H9 (cell line): ENCODE measurements at regions not wholly inside any gene's neighbourhood (a gene's known extent, or its start where the extent isn't known, plus 50 kb on each side); places are given as distances from the start of the nearest gene placed in this dataset.
A peak's percentile ranks its signal among the peaks of the same experiment; 100 is the strongest.

Experiments
- DNase-seq: peaks from one replicate; pipeline ENCODE4 v3.0.0-alpha.2; 2017
- H2AFZ ChIP-seq: one replicate; pipeline ENCODE4 v1.6.1; 2013; ENCODE audit warnings: mild to moderate bottlenecking, low read length, control low read depth, moderate library complexity
- H2AK5ac ChIP-seq: 2 replicates; pipeline ENCODE4 v1.6.1; 2013; ENCODE audit warnings: low read length, control low read depth, mixed read lengths; ENCODE audit not compliant: insufficient read length
- H2BK120ac ChIP-seq: one replicate; pipeline ENCODE4 v1.6.1; 2013; ENCODE audit warnings: low read depth, mild to moderate bottlenecking, low read length, control low read depth, inconsistent platforms; ENCODE audit not compliant: poor library complexity, severe bottlenecking
- H2BK12ac ChIP-seq: 2 replicates; pipeline ENCODE4 v1.6.1; 2013; ENCODE audit warnings: low read length, control low read depth, mixed read lengths, low read depth; ENCODE audit not compliant: insufficient read length
- H2BK15ac ChIP-seq: 2 replicates; pipeline ENCODE4 v1.6.1; 2013; ENCODE audit warnings: low read depth, low read length, control low read depth
- H2BK20ac ChIP-seq: one replicate; pipeline ENCODE4 v1.6.1; 2013; ENCODE audit warnings: low read depth, mild to moderate bottlenecking, low read length, control low read depth, inconsistent platforms; ENCODE audit not compliant: poor library complexity, severe bottlenecking
- H2BK5ac ChIP-seq: 2 replicates; pipeline ENCODE4 v1.6.1; 2013; ENCODE audit warnings: low read length, control low read depth, mixed read lengths; ENCODE audit not compliant: insufficient read length
- H3K14ac ChIP-seq: 2 replicates; pipeline ENCODE4 v1.6.1; 2013; ENCODE audit warnings: low read length, control low read depth; ENCODE audit not compliant: insufficient read depth
- H3K18ac ChIP-seq: 2 replicates; pipeline ENCODE4 v1.6.1; 2013; ENCODE audit warnings: low read depth, mild to moderate bottlenecking, mixed read lengths, low read length, control low read depth; ENCODE audit not compliant: insufficient read length
- H3K23ac ChIP-seq: 2 replicates; pipeline ENCODE4 v1.6.1; 2013; ENCODE audit warnings: low read length, control low read depth, mixed read lengths, low read depth; ENCODE audit not compliant: insufficient read length
- H3K23me2 ChIP-seq: 2 replicates; pipeline ENCODE4 v1.6.1; 2013; ENCODE audit warnings: low read depth, mild to moderate bottlenecking, mixed read lengths, low read length, control low read depth; ENCODE audit not compliant: insufficient read length, poor library complexity, severe bottlenecking
- H3K27ac ChIP-seq: 2 replicates; pipeline ENCODE4 v1.5.1; 2013; ENCODE audit warnings: low read length, control low read depth, mixed read lengths, low read depth; ENCODE audit not compliant: insufficient read length
- H3K27me3 ChIP-seq: 2 replicates; pipeline ENCODE4 v1.6.1; 2013; ENCODE audit warnings: low read length, control low read depth, inconsistent platforms; ENCODE audit not compliant: insufficient read depth
- H3K4ac ChIP-seq: 2 replicates; pipeline ENCODE4 v1.6.1; 2013; ENCODE audit warnings: low read depth, mild to moderate bottlenecking, control low read depth, inconsistent platforms, low read length, moderate library complexity
- H3K4me1 ChIP-seq: 2 replicates; pipeline ENCODE4 v1.6.1; 2013; ENCODE audit warnings: low read length, control low read depth, inconsistent platforms; ENCODE audit not compliant: insufficient read depth
- H3K4me2 ChIP-seq: 2 replicates; pipeline ENCODE4 v1.6.1; 2013; ENCODE audit warnings: low read length, control low read depth, mixed read lengths; ENCODE audit not compliant: insufficient read length, insufficient read depth
- H3K56ac ChIP-seq: 2 replicates; pipeline ENCODE4 v1.6.1; 2013; ENCODE audit warnings: low read depth, mild to moderate bottlenecking, mixed read lengths, low read length, control low read depth; ENCODE audit not compliant: insufficient read length
- H3K79me1 ChIP-seq: 2 replicates; pipeline ENCODE4 v1.6.1; 2013; ENCODE audit warnings: low read depth, mild to moderate bottlenecking, moderate library complexity, low read length, control low read depth, inconsistent platforms; ENCODE audit not compliant: insufficient read depth, poor library complexity, severe bottlenecking
- H3K79me2 ChIP-seq: 2 replicates; pipeline ENCODE4 v1.6.1; 2013; ENCODE audit warnings: low read length, control low read depth, inconsistent platforms; ENCODE audit not compliant: insufficient read depth
- H3K9ac ChIP-seq: 2 replicates; pipeline ENCODE4 v1.6.1; 2013; ENCODE audit warnings: low read length, control low read depth, mixed read lengths; ENCODE audit not compliant: insufficient read length; ENCODE audit errors: extremely low read depth
- H3K9me3 ChIP-seq: one replicate; pipeline ENCODE4 v1.6.1; 2013; ENCODE audit warnings: low read depth, low read length, inconsistent platforms; ENCODE audit not compliant: control insufficient read depth
- H3T11ph ChIP-seq: one replicate; pipeline ENCODE4 v1.6.1; 2013; ENCODE audit warnings: mild to moderate bottlenecking, low read length, control low read depth, inconsistent platforms
- H4K20me1 ChIP-seq: one replicate; pipeline ENCODE4 v1.6.1; 2013; ENCODE audit not compliant: control insufficient read depth, insufficient read length, insufficient read depth
- H4K5ac ChIP-seq: 2 replicates; pipeline ENCODE4 v1.6.1; 2013; ENCODE audit warnings: low read depth, mild to moderate bottlenecking, mixed read lengths, low read length, control low read depth; ENCODE audit not compliant: insufficient read length
- H4K8ac ChIP-seq: replicated peaks from 2 replicates; pipeline ENCODE4 v1.6.1; 2013; ENCODE audit warnings: low read length, control low read depth, mixed read lengths, low read depth; ENCODE audit not compliant: insufficient read length
- H4K91ac ChIP-seq: 2 replicates; pipeline ENCODE4 v1.6.1; 2013; ENCODE audit warnings: low read depth, mild to moderate bottlenecking, moderate library complexity, mixed read lengths, low read length, control low read depth; ENCODE audit not compliant: insufficient read length
- H3K27ac Mint-ChIP-seq, 3 experiments: 2 replicates in 2 of 3; 3 replicates in 1 of 3; pipeline ENCODE4 v1.8.0; 2020 to 2021; ENCODE audit warnings: mixed read lengths in 3 of 3, mild to moderate bottlenecking in 1 of 3, moderate library complexity in 1 of 3
- H3K27me3 Mint-ChIP-seq: 2 replicates; pipeline ENCODE4 v1.8.0; 2021; ENCODE audit warnings: low read depth, mild to moderate bottlenecking, moderate library complexity, mixed read lengths
- H3K36me3 Mint-ChIP-seq, 3 experiments: 2 replicates in 2 of 3; 3 replicates in 1 of 3; pipeline ENCODE4 v1.8.0; 2020 to 2021; ENCODE audit warnings: low read depth in 3 of 3, mixed read lengths in 3 of 3; ENCODE audit not compliant: insufficient read depth in 1 of 3
- H3K4me1 Mint-ChIP-seq, 2 experiments: 2 replicates each; pipeline ENCODE4 v1.8.0; 2020; ENCODE audit warnings: mixed read lengths in 2 of 2
- H3K4me3 Mint-ChIP-seq, 2 experiments: 2 replicates in 1 of 2; 3 replicates in 1 of 2; pipeline ENCODE4 v1.8.0; 2020 to 2021; ENCODE audit warnings: mild to moderate bottlenecking in 2 of 2, mixed read lengths in 2 of 2, moderate library complexity in 1 of 2
- H3K9me3 Mint-ChIP-seq, 2 experiments: 2 replicates in 1 of 2; 3 replicates in 1 of 2; pipeline ENCODE4 v1.8.0; 2020; ENCODE audit warnings: mild to moderate bottlenecking in 2 of 2, mixed read lengths in 2 of 2, moderate library complexity in 1 of 2
- CTCF ChIP-seq: fragments of 200-600 bp; sonication (generic); conservative IDR thresholded peaks from 3 replicates; pipeline ENCODE4 v1.8.0; 2021; ENCODE audit warnings: antibody characterized with exemption, mild to moderate bottlenecking
- WGBS: extraction: QIAGEN DNeasy Blood & Tissue Kit; methylation state at CpG from one replicate; pipeline ENCODE4 v1.1.7; 2013; ENCODE audit warnings: missing lambda C conversion rate, low lambda C conversion rate, mixed read lengths; ENCODE audit not compliant: insufficient read length; ENCODE audit errors: extremely low coverage; 5-methylcytosine and 5-hydroxymethylcytosine counted together

- no peak overlapping the region for H2BK12ac ChIP-seq
- WGBS: no CpG with 5 or more reads among the region's 5 CpGs
- no peaks in the 10 kb centered on the region for H4K20me1 ChIP-seq
- DNase-seq: no peak
- H3K27me3 ChIP-seq: no peaks in the 10 kb centered on the region
- H3K4me1 ChIP-seq: no peaks in the 10 kb centered on the region
- no peak overlapping the region for H3K23ac ChIP-seq
- H4K5ac ChIP-seq: no peak overlapping the region
- H4K8ac ChIP-seq: no peak overlapping the region
- TF ChIP-seq CTCF: no peak
- H2BK15ac ChIP-seq: no peak overlapping the region
- no peak overlapping the region for H2BK20ac ChIP-seq
- Mint-ChIP-seq H3K4me1 (no peaks in the 10 kb centered on the region), H3K27ac (no peak overlapping the region), H3K9me3 (no peaks in the 10 kb centered on the region), H3K4me3 (no peak overlapping the region), H3K36me3 (no peaks in the 10 kb centered on the region), H3K27me3 (peaks cover 2% of the 10 kb centered on the region; the same call in 1 of the 2 replicates)
- H2AK5ac ChIP-seq: no peak overlapping the region
- no peak overlapping the region for H3K9ac ChIP-seq
- no peak overlapping the region for H3K56ac ChIP-seq
- H3K23me2 ChIP-seq: no peaks in the 10 kb centered on the region
- H3K18ac ChIP-seq: no peak overlapping the region
- no peaks in the 10 kb centered on the region for H3K79me2 ChIP-seq
- H3K27ac ChIP-seq: no peak overlapping the region
- H3K14ac ChIP-seq: no peak overlapping the region
- no peak overlapping the region for H4K91ac ChIP-seq
- no peak overlapping the region for H3K4ac ChIP-seq
- no peak overlapping the region for H2BK5ac ChIP-seq
- no peak overlapping the region for H3K4me2 ChIP-seq
- H3K79me1 ChIP-seq: no peaks in the 10 kb centered on the region
- H3K9me3 ChIP-seq: no peaks in the 10 kb centered on the region
- no peak overlapping the region for H3T11ph ChIP-seq
- peak overlapping the region; percentile 62 for H2AFZ ChIP-seq
- H2BK120ac ChIP-seq: no peak overlapping the region
Measured at GRCh38 chr18:1604751-1605150, 700.1 kb downstream of the ADCYAP1 start.
